Trophoblast cell (in vitro differentiated cells and primary cell): ENCODE measurements at regions not wholly inside any gene's neighbourhood (a gene's known extent, or its start where the extent isn't known, plus 50 kb on each side); places are given as distances from the start of the nearest gene placed in this dataset.

Experiments
- DNase-seq, 2 donors: peaks; one replicate each; pipeline ENCODE4 v3.0.0-alpha.2; 2016
- H2AFZ ChIP-seq: 2 replicates; pipeline ENCODE4 v1.6.1; 2013; ENCODE audit warnings: low read length, moderate library complexity, mild to moderate bottlenecking; ENCODE audit not compliant: insufficient read depth, poor library complexity
- H2AK5ac ChIP-seq: 2 replicates; pipeline ENCODE4 v1.6.1; 2013; ENCODE audit warnings: mild to moderate bottlenecking, low read length
- H2BK120ac ChIP-seq: 2 replicates; pipeline ENCODE4 v1.6.1; 2013; ENCODE audit warnings: low read length, mild to moderate bottlenecking, moderate library complexity; ENCODE audit not compliant: insufficient read depth, poor library complexity
- H2BK12ac ChIP-seq: 2 replicates; pipeline ENCODE4 v1.6.1; 2013; ENCODE audit warnings: mild to moderate bottlenecking, low read length, moderate library complexity
- H2BK5ac ChIP-seq: 2 replicates; pipeline ENCODE4 v1.6.1; 2013; ENCODE audit warnings: low read length, low read depth, moderate library complexity, mild to moderate bottlenecking; ENCODE audit not compliant: poor library complexity
- H3K14ac ChIP-seq: 2 replicates; pipeline ENCODE4 v1.6.1; 2013; ENCODE audit warnings: mild to moderate bottlenecking, low read length
- H3K18ac ChIP-seq: 2 replicates; pipeline ENCODE4 v1.6.1; 2013; ENCODE audit warnings: mild to moderate bottlenecking, low read length
- H3K23ac ChIP-seq: 2 replicates; pipeline ENCODE4 v1.6.1; 2013; ENCODE audit warnings: low read length
- H3K27ac ChIP-seq: 2 replicates; pipeline ENCODE4 v1.5.1; 2013; ENCODE audit warnings: low read depth, mild to moderate bottlenecking, inconsistent platforms, low read length, moderate library complexity
- H3K27me3 ChIP-seq: 2 replicates; pipeline ENCODE4 v1.6.1; 2013; ENCODE audit warnings: inconsistent platforms, mild to moderate bottlenecking, low read length, moderate library complexity; ENCODE audit not compliant: insufficient read depth
- H3K36me3 ChIP-seq, 2 experiments: 1 replicate in 1 of 2; 2 replicates in 1 of 2; pipeline ENCODE4 v1.6.1; 2013; ENCODE audit warnings: low read length in 2 of 2, mild to moderate bottlenecking in 2 of 2, moderate library complexity in 1 of 2; ENCODE audit not compliant: insufficient read depth in 2 of 2, control insufficient read depth in 1 of 2
- H3K4ac ChIP-seq: 2 replicates; pipeline ENCODE4 v1.6.1; 2013; ENCODE audit warnings: low read depth, mild to moderate bottlenecking, low read length, moderate library complexity
- H3K4me1 ChIP-seq, 2 experiments: 1 replicate in 1 of 2; 2 replicates in 1 of 2; pipeline ENCODE4 v1.6.1; 2013; ENCODE audit warnings: low read length in 2 of 2, mild to moderate bottlenecking in 2 of 2, moderate library complexity in 1 of 2; ENCODE audit not compliant: insufficient read depth in 2 of 2, control insufficient read depth in 1 of 2
- H3K4me2 ChIP-seq: 2 replicates; pipeline ENCODE4 v1.6.1; 2013; ENCODE audit warnings: inconsistent platforms, mild to moderate bottlenecking, low read length, moderate library complexity
- H3K4me3 ChIP-seq: 2 replicates; pipeline ENCODE4 v1.5.1; 2013; ENCODE audit warnings: mild to moderate bottlenecking, low read depth, low read length, inconsistent platforms
- H3K79me1 ChIP-seq: one replicate; pipeline ENCODE4 v1.6.1; 2013; ENCODE audit warnings: low read length
- H3K79me2 ChIP-seq: 2 replicates; pipeline ENCODE4 v1.6.1; 2013; ENCODE audit warnings: low read length, mild to moderate bottlenecking; ENCODE audit not compliant: control insufficient read depth, insufficient read depth, poor library complexity
- H3K9ac ChIP-seq: 2 replicates; pipeline ENCODE4 v1.6.1; 2013; ENCODE audit warnings: mild to moderate bottlenecking, low read length
- H3K9me3 ChIP-seq: 2 replicates; pipeline ENCODE4 v1.6.1; 2013; ENCODE audit warnings: low read depth, mild to moderate bottlenecking, control low read depth, inconsistent platforms, low read length; ENCODE audit not compliant: insufficient read depth
- H4K12ac ChIP-seq: 2 replicates; pipeline ENCODE4 v1.6.1; 2013; ENCODE audit warnings: low read depth, mild to moderate bottlenecking, low read length, moderate library complexity
- H4K8ac ChIP-seq: 2 replicates; pipeline ENCODE4 v1.6.1; 2013; ENCODE audit warnings: low read depth, mild to moderate bottlenecking, low read length, moderate library complexity
- H4K91ac ChIP-seq: one replicate; pipeline ENCODE4 v1.6.1; 2013; ENCODE audit warnings: low read depth, mild to moderate bottlenecking, low read length, moderate library complexity
- WGBS: extraction: QIAGEN DNeasy Blood & Tissue Kit; methylation state at CpG from one replicate; pipeline ENCODE4 v1.1.7; 2013; ENCODE audit warnings: missing lambda C conversion rate; ENCODE audit not compliant: insufficient read length, insufficient coverage; ENCODE audit errors: extremely low coverage; 5-methylcytosine and 5-hydroxymethylcytosine counted together

- DNase-seq: no peak
Observed at GRCh38 chr18:78006774-78007260, 757.2 kb downstream of the GALR1 start.

DNA sequence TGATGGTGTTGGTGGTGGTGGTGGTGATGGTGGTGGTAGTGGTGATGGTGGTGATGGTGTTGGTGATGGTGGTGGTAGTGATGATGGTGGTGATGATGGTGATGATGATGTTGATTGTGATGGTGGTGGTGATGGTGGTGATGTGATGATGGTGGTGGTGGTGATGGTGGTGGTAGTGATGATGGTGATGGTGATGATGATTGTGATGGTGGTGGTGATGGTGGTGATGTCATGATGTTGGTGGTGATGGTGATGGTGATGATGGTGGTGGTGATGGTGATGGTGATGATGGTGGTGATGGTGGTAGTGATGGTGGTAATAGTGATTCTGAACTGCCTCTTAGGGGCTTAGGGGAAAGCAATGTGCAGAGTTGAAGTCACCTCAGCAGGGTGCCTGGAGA, 760.7 kb downstream of the GALR1 start:
- Histone ChIP-seq H3K4me3 (peak overlapping the region; percentile 12), H3K27me3 (no peaks in the 10 kb centered on the region), H3K4me1 (no peaks in the 10 kb centered on the region), H2BK5ac (no peak overlapping the region), H4K8ac (no peak overlapping the region), H2BK120ac (no peak overlapping the region), H3K23ac (no peak overlapping the region), H4K91ac (no peak overlapping the region), H3K4me2 (no peak overlapping the region), H3K79me2 (no peaks in the 10 kb centered on the region), H3K79me1 (no peaks in the 10 kb centered on the region), H4K12ac (no peak overlapping the region), H3K18ac (no peak overlapping the region), H3K4ac (no peak overlapping the region), H2AFZ (no peak overlapping the region), H3K36me3 (no peaks in the 10 kb centered on the region), H3K14ac (no peak overlapping the region), H3K9ac (no peak overlapping the region), H3K27ac (no peak overlapping the region), H2AK5ac (no peak overlapping the region), H3K9me3 (peaks cover 6% of the 10 kb centered on the region), H2BK12ac (no peak overlapping the region)
- no peak for DNase-seq

More at GRCh38 chr18:78006774-78007260, 757.2 kb downstream of the GALR1 start:
- Histone ChIP-seq H3K4me2 (no peak overlapping the region), H3K14ac (no peak overlapping the region), H3K9ac (no peak overlapping the region), H4K91ac (no peak overlapping the region), H3K18ac (no peak overlapping the region), H3K79me1 (no peaks in the 10 kb centered on the region), H3K27me3 (no peaks in the 10 kb centered on the region), H2BK120ac (no peak overlapping the region), H3K23ac (no peak overlapping the region), H3K9me3 (peaks cover 6% of the 10 kb centered on the region), H3K79me2 (no peaks in the 10 kb centered on the region), H4K8ac (no peak overlapping the region), H2BK12ac (no peak overlapping the region), H3K4ac (no peak overlapping the region), H4K12ac (no peak overlapping the region), H3K4me3 (no peak overlapping the region), H2AK5ac (no peak overlapping the region), H3K36me3 (no peaks in the 10 kb centered on the region), H2BK5ac (no peak overlapping the region), H3K27ac (no peak overlapping the region), H2AFZ (no peak overlapping the region), H3K4me1 (no peaks in the 10 kb centered on the region)
- whole genome bisulfite sequencing: no CpG with 5 or more reads among the region's 6 CpGs

GRCh38 chr18:78017869-78018268, 768.2 kb downstream of the GALR1 start:
- Histone ChIP-seq H3K79me1 (no peaks in the 10 kb centered on the region), H3K9ac (no peak overlapping the region), H3K4me2 (no peak overlapping the region), H3K27me3 (no peaks in the 10 kb centered on the region), H3K27ac (no peak overlapping the region), H4K8ac (no peak overlapping the region), H2BK5ac (no peak overlapping the region), H4K12ac (no peak overlapping the region), H2BK12ac (no peak overlapping the region), H2AFZ (no peak overlapping the region), H3K36me3 (no peaks in the 10 kb centered on the region), H3K14ac (no peak overlapping the region), H3K9me3 (no peaks in the 10 kb centered on the region), H2AK5ac (no peak overlapping the region), H3K4me3 (no peak overlapping the region), H2BK120ac (no peak overlapping the region), H3K18ac (no peak overlapping the region), H3K23ac (no peak overlapping the region), H3K79me2 (no peaks in the 10 kb centered on the region), H3K4ac (no peak overlapping the region), H4K91ac (no peak overlapping the region), H3K4me1 (no peaks in the 10 kb centered on the region)
- no peak for DNase-seq
- no CpG with 5 or more reads among the region's 8 CpGs for whole genome bisulfite sequencing

DNA sequence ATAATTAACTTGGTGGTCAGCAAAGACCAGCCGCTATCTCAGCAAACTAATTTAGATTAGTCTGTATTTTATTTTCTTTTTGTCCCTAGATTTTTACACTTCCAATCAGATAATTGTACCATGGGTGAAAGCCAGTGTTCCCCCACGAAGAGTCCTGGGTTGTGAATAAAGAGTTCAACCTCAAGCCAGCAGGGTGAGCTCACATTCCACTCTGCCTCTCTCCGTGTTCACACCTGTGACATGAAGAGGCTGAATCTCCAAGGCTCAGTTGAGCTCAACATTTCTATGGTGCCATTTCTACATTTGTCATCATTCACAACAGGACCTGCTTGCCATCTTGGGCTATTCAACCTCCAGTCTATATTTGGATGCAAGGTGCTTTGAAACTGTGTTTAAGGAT, 771.5 kb downstream of the GALR1 start:
- Histone ChIP-seq H4K91ac (no peak overlapping the region), H2BK5ac (no peak overlapping the region), H3K79me2 (no peaks in the 10 kb centered on the region), H3K4me2 (no peak overlapping the region), H3K9ac (no peak overlapping the region), H4K12ac (no peak overlapping the region), H4K8ac (no peak overlapping the region), H3K27me3 (no peaks in the 10 kb centered on the region), H3K36me3 (no peaks in the 10 kb centered on the region), H3K4ac (no peak overlapping the region), H3K79me1 (no peaks in the 10 kb centered on the region), H3K14ac (no peak overlapping the region), H3K9me3 (no peaks in the 10 kb centered on the region), H2AK5ac (no peak overlapping the region), H2BK12ac (no peak overlapping the region), H3K23ac (no peak overlapping the region), H3K4me3 (no peak overlapping the region), H2AFZ (no peak overlapping the region), H3K18ac (no peak overlapping the region), H2BK120ac (no peak overlapping the region), H3K4me1 (no peaks in the 10 kb centered on the region), H3K27ac (no peak overlapping the region)
- no peak for DNase-seq
- WGBS: no CpG with 5 or more reads among the region's 3 CpGs
